GM21576 (cell line): ENCODE measurements at regions not wholly inside any gene's neighbourhood (a gene's known extent, or its start where the extent isn't known, plus 50 kb on each side); places are given as distances from the start of the nearest gene placed in this dataset.
"Not testable (repeated sequence)": the region's sequence is repeated elsewhere in the genome, so short reads cannot be mapped to it uniquely, and the experiment has no call there.

ENCODE experiments used
- ATAC-seq: cut with Tn5 transposase; IDR thresholded peaks from one replicate; pipeline ENCODE4 v1.9.1; 2021; ENCODE audit warnings: mild to moderate bottlenecking, moderate library complexity; ENCODE audit not compliant: unreplicated experiment

DNA sequence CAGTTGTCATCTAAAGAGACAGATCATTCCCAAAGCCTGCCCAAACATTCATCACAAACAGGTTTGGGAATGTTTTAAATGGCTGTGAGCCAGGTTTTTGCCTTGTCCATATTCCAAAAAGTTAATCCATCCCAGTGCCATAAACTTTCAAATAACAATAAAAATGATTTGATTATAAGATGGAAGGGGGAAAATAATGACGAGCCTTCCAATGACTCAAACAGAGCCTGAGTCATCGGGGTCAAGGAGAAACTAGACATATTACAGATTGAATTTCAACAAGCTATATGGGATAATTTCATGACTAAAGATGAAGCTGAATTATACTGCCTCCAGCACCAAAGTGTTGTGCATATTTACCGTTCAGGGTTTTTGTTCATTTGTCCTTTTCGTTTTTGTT is 195.8 kb upstream of the PKN2 start:
- no peak for ATAC-seq

DNA sequence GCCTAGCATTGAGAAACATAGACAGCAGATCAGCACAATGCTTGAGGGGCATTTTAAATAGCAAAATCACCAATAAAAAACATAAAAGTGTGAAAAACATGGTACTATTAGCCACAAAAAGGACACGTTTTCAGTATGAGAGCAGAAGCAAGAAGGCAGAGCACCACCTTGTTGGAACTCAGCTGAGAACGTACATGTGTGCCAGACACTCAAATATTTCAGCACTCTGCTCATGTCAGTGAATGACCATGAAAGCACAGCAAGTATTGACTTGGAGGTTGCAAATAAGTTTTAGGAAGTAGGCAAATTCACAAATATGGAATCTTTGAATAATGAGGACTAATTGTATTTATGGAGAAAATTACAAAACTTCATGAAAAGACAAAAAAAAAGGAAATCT is 193.4 kb upstream of the PKN2 start:
- ATAC-seq, result no peak

DNA sequence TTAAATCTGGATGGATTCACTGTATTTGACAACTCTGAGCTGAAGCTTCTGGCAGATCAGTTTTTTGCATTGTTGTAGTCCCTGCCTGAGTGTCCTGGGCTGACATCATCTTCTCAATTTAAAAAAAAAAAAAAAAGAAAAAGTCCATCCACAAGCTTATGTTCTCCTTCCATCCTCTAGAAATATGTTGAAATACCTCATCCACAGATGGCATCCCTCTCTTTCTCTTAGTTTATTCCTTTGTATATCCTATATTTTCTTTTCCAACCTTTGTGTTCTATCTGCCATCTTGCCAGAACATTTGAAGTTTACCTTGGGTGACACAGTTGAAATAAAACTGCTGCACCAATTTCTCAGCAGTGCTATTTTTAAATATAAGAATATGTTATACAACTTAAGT is 184.4 kb upstream of the PKN2 start:
- no peak for ATAC-seq

DNA sequence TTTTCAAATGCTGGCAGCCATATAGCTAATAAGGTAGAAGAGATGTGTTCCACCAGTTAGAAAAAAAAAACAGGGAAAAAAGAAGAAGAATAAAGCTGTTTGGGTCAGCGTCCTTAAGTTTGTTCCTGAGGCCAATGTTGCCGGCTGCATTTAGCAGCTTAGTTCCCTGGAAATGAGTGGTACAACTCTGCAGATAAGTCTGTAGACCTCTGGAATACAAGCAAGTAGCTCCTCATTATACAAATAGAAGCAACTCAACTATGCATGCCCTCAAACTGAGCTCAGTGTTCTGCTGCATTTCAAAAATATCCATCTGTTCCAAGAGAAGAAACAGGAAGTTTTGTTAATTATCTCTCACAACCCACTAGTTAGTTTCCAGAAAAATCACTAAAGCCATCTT is 181.2 kb upstream of the PKN2 start:
- no peak for ATAC-seq

DNA sequence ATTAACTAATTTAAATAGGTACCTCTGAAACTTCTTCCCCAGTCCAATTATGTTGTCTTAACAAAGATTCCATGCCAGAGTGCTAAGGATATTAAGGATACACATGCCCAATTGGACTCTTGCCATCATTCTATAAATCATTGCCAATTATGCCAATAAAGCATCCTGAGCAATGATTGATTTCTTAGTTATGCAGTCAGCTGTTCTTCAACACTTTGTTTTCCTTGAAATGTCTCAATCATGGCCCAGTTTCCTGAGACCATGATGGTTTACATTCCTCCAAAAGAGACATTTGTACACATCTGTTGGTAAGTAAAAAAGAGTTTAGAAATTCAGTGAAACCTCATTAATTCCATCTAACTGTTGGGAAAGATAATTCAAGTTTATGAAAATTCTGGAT is 180.4 kb upstream of the PKN2 start:
- no peak for ATAC-seq

DNA sequence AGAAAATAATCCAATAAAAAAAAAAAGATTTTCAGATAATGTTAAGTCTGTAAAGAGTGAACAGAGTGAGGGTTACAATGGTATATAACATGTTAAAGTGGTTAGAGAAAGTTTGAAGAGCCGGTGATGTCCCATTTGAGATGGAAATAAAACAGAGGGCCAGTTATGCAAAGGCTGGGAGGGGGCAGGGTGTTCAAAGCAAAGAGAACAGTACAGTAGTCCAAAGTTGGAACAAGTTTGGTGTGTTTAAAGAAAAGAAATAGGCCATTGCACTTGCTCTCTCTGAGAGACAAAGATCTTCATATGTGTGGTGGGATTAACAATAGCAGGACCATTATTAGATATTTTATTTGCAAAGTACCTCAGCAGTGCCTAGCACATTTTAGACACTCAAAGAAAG is 179.5 kb upstream of the PKN2 start:
- ATAC-seq, result no peak

DNA sequence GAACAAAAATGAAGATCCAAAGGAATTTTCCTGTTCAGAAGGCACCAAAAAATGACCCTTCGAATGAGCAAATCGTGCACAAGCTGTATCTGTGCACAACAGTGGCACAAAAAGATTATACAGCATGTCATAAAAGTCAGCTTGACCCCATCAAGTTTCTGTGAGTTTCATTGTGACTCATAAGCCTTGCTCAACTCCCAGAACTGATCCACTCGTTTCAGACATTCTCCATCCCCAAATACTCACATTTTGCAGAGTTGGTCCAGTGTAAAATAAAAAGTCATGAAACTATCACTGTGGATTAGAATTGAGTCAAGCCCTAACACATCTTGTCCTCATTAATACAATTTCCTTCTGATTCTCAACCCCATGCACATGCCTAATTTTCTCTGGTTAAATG is 174.7 kb upstream of the PKN2 start:
- no peak for ATAC-seq

DNA sequence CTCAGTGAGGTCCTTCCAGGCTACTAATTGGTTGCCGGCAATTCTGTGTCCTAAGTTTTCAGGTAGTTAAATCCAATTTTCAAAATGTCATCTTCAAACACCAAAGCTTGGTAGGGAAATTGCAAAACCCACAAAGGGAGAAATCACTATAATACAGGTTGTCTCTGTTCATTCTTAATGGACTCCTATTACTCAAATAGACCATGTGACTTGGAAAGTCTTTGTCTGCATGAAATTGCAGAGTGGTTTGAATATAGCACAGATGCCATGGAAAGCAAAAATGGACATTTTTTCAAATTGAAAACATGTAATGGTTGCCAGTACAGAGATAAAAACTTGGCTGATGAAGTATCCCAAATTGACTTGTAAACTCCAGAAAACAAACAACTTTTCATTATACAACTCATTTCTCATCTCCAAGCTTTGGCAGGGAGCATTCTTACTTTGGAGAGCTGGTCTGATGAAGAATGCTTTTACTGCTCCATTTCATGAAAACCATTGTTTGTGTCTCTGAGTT is 169.5 kb upstream of the PKN2 start:
- no peak for ATAC-seq

DNA sequence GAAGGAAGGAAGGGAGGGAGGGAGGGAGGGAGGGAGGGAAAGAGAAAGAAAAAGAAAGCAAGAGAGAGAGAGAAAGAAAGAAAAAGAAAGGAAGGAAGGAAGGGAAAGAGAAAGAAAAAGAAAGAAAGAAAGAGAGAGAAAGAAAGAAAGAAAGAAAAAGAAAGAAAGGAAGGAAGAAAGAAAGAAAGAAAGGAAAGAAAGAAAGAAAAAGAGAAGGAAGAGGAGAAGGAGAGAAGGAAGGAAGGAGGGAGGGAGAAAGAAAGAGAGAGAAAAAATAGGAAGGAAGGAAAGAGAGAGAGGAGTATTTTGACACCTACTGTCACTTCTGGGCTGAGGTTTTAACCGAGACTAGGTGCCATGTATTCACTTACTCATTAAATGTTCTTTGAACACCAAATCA is 166.6 kb upstream of the PKN2 start:
- ATAC-seq, result not testable (repeated sequence)

DNA sequence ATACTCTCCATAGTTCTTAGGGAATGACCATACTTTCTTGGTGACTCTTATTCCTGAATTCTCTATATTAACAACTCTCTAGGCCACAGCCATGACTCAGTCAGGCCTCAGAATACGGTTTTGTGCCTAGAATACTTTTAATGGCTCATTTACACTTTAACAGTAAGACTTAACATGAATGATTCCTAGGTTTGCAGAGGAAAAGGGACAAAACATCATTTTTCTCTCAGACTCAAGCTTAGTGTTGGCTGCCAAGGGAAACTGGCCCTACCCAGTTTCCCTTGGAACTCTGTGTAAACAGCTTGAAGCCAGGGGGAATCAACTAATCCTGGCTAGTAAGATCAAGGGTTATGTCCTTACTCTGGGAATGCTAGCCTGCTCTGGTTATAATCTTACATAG is 164.9 kb upstream of the PKN2 start:
- no peak for ATAC-seq

DNA sequence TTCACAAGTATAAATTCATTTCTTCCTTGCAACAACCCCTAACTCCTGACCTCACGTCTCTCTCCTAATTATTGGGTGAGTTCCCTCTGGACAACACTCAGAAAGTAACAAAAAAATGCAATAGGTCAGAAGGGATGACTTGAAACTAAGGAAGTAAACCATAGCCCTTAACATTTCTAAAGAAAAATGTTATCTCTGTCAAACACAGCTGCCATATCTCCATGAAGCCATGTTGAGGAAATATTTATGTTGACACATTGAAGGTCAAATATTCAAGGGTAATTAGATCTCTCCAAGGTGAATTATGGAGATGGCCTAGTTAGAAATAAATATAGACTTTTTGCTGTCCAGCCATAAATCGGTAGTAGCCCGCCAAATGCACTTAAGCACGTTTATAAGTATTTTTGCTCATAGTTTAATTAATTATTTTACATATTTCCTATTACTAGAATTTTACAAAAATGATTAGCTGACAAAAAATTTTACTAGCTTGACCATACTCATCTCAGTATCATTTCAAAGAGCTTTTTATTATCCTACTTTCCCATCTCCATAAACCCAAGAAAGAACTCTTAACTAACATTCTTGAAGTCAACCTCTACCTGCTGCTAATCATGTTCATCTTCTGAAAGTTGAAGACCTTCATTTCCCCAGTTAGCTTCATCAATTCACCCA is 160.1 kb upstream of the PKN2 start:
- ATAC-seq, result no peak

DNA sequence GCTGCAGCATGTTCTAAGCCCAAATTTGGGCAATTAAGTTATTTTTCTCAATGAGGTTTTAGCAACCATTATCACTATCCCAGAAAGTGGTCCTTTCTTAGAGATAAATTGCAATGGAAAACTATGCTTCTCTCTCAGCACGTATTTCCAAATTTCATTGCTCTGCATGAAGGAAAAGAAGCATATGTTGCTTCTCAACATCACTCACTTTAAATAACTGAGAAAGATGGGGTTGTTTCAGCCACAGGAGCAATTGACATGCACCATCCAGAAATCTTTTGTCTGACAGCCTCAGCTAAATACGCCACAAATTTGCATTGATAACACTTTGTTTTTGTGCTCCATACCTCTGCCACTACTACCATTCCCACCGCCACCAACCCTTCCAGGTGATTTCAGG is 157.6 kb upstream of the PKN2 start:
- no peak for ATAC-seq

DNA sequence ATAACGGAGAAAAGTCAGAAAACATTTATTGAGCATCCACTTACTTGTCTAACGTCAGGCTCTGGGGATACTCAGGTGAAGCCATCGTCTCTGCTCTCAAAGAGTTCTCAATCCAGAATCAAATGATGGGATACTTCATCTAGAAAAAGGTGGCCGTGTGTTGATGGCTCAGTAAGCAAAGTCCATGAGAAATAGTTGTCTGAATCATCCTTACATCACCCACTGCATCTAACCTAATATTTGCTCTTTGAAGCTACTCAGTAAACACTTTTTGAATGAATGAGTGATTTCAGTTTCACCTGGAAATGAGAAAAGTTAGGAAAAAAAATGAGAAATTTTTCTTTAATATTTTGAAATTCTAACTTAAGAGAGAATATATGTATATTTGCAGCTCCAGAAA is 155.3 kb upstream of the PKN2 start:
- no peak for ATAC-seq

DNA sequence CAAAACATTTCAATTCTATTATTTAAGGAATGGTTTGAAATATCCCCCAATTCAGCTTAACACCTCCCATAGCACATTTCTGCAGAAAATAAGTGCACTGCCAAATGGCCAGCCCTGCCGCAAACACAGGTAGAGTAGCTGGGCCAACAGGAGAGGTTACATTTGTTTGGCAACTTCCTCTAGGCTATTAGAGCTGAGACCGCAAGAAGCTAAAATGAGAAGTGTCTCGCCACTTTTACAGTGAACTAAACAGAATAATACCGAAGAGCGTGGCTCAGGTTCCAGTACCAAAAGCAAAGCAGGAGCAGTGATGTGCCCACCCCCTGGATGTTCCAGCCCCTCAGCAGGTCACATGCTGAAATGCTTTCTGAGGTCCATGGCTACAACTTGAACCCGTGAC is 154.5 kb upstream of the PKN2 start:
- no peak for ATAC-seq

DNA sequence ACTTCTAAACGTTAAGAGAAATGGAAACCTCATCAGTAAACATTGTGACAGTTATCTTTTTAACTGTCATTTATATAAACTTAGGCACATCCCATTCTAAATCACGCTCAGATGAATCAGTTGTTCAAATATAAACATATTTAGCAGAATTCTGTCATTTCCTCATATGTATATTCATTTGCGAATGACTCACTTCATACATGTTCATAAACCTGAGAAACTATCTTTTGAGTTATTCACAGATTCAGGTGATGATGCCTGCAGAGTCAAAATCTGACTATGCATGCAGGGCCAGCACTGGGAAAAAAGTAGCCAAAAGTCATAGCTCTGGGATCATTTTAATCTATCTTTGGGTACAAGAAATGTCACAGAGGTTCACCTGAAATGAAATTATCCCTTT is 153.8 kb upstream of the PKN2 start:
- ATAC-seq, result no peak

DNA sequence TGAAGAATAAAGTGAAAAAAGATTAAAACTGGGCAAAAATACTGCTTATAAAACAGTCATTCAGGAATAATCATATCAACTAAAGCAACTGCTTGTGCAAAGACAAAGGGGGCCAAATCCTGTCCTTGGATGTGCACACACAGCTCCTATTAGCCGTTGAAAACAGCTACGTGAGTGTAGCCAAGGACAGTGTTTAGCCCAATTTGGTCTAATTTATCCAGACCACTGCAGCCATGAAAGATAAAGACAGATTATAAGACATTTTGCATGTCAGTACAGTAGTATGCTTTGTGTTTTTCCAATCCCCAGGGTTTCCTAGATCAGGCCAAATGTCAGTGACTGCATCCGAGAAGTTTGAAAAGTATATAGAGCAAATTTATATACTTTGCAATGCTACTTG is 146.3 kb upstream of the PKN2 start:
- no peak for ATAC-seq

DNA sequence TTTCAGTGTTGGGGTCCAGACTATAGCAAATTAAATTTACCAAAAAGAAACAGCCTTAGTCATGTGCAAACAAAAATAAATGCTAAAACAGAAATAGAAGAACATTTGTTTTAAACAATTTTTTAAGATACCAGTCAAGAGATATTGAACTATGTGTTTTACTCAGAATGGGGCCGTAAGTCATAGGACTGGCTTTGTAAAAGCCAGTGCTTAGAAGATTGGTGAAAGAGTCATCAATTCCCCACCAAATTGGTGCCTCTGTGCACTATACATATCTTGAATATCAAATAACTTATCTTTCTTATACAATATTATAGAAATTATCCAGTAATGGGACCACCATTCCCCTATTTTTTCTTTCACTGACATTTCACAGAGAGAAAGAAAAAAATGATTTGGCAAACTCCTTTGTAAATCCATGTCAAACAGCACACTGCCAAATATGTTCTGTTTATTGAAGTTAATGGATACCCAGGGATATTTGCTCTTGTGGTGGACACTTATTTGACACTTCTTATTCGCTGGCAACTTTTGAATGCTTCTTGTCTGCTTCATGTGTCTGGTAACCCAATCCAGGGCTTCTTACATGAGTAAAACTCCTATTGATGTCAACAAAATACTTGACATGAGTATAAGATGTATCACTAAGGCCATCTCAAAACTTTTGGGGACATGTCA is 145.7 kb upstream of the PKN2 start:
- ATAC-seq, result no peak

DNA sequence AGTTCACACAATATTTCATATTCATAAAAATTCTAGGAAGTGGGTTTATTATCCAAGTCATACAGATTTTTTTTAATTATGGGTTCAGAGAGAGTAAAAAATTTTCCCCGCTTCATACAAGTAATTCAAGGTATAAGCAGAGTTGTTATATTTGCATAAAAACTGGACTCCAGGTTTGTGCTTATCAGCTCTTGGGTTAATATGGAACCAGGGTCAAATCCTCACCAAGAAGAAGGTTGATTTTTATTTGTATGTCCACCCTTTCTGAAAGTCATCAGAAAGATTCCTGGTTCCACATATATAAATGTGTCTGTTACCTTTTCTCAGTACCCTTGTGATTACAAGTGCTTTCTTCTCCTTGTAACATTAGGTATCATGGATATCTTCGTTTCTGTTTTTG is 143.8 kb upstream of the PKN2 start:
- no peak for ATAC-seq

DNA sequence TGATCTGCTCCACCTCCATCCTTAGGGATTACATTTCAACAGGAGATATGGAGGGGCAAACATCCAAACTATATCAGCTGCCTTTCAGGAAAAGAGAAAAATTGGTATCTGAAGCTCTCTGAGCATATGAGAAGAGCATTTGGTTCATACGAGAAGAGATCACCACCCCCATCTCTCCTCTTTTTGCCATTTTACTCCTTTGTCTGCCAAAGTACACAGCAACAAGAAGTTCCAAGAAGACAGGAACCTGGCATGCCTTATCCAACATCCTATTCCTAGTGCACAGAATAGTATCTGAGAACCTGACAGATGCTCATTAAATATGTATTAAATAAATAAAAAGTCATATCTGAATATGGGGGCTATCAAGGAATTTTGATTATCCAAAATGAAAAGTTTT is 142.5 kb upstream of the PKN2 start:
- no peak for ATAC-seq

DNA sequence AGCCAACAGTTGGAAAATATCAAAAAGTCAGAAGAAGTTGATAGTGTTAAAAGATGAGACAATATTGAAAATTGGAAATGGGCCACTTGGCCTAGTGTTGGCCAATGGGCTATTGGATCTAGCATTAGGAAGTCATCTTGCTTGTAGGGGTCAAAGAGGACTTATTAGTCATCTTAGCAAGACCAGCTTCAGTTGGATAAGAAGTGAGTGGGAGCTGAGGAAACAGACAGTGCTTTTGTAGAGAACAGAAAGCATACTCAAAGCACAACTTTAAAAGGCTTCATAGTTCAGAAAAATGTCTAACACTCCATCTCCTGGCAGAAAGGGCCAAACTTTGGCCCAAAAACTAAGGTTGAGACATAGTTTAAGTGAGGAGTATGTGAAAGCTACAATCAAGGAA is 139.9 kb upstream of the PKN2 start:
- no peak for ATAC-seq

DNA sequence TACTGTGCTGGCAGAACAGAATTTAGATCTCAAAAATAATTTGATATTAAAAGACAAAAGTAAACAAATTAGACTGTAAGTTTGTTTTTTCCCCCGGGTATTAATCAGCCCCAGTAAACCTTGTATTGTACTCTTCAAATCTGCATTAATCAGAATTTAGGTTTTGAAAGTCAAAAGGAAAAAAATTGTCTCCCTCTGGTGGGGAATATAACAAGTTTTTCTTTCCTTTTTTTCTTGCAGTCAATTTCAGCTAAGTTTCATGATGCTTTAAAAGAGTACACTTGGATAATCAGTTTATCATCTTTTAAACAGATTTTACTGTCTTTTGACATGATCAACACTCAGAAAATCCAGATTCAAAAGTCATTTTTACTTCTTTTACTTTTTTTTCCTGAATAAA is 134.5 kb upstream of the PKN2 start:
- ATAC-seq, result no peak

DNA sequence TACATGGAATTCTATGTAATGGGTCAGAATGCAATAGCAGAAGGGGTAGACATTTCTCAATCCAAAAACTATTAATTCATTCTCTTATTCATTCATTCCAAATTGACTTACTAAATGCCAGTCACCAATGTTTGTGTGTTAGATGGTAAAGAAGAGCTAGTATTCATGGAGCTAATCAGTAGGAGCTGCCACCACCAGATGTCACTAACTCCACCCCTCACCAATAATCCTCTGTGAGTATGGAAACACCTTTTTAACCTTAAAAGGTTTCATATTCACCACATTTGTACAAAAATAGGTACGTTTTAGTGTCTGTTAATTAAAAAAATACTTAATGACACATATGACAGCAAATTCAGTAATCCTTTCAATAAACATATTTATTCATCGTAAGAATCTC is 131.8 kb upstream of the PKN2 start:
- ATAC-seq, result no peak

DNA sequence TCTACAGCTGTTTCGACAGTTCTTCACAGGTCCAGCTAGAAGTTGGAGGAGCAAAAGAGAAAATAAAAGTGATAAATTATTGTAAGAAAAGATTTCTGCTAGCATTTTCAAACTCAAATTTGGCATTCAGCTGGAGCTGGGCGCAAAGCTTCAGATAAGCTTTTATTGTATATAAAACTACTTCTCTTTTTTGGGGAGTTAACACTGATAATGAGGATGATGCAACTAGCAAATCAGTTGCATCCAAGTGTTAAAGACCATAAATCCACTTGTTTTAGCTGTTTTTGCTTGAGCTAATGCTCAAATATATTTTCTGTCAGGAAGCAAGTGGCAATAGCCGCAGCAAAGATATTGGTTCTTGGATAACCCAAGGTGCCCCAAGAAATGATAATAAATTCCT is 127.1 kb upstream of the PKN2 start:
- no peak for ATAC-seq
